Activated naive CD4-positive, alpha-beta T cell treated with anti-CD3 and anti-CD28 coated beads, Interleukin-2, amount 50 U/mL, for 72 hours (primary cell): ENCODE measurements at regions not wholly inside any gene's neighbourhood (a gene's known extent, or its start where the extent isn't known, plus 50 kb on each side); places are given as distances from the start of the nearest gene placed in this dataset.

Experiments
- ATAC-seq, 2 donors: fragments of 150-1000 bp; cut with Tn5 transposase; 2 replicates each; pipeline ENCODE4 v1.10.0; 2021; ENCODE audit warnings: mild to moderate bottlenecking in 2 of 2, moderate library complexity in 2 of 2
- DNase-seq, 2 donors: peaks; one replicate each; pipeline ENCODE4 v3.0.0; 2021 to 2022; ENCODE audit warnings: low spot score in 2 of 2
- H3K27ac Mint-ChIP-seq, 2 donors: one replicate each; pipeline ENCODE4 v1.8.0; 2022; ENCODE audit warnings: mild to moderate bottlenecking in 2 of 2, mixed read lengths in 2 of 2
- H3K36me3 Mint-ChIP-seq, 2 donors: one replicate each; pipeline ENCODE4 v1.8.0; 2022; ENCODE audit warnings: mixed read lengths in 2 of 2
- H3K9me3 Mint-ChIP-seq, 2 donors: one replicate each; pipeline ENCODE4 v1.8.0; 2022; ENCODE audit warnings: mixed read lengths in 2 of 2

DNA sequence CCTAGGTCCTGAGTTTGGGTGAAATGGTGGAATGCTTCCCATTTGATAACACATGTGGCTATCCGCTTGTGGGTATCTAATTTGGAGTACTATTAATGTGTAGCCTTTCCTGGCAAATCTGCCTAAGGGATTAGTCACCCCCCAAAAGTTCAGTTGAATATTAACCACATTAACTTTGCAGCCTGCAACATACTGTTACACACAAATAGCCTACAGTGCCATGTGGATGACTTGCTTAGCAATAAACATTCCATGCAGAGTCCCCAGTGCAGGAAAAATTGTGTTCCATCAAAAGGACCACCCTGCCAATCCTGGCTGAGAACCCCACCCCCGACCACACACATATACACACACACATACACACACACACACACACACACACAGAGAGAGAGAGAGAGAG, 303.3 kb upstream of the ESRRG start:
- DNase-seq (no peak), ATAC-seq (no peak)
- Mint-ChIP-seq H3K36me3 (peaks cover 0 to 6% of the 10 kb centered on the region in 2 donors), H3K9me3 (peaks cover 8 to 17% of the 10 kb centered on the region in 2 donors), H3K27ac (no peak overlapping the region)

DNA sequence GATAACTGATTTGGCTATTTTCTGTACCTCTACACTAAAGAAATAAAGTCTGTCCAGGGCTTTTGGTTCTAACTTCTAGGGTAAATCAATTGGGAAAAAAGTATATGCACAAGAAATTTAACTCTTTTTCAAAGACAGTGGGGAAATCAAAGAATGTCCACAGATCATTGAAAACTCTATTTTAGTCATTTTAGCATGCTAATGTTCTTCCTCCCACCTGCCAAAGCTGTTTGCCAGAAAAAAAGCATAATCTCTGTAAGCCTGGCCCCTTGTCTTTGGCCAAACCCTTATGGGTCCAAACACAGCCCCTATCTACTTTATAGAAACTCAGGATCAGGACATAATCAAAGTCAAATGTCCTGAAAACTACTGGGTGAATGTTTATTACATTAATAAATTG, 302.2 kb upstream of the ESRRG start:
- DNase-seq (no peak), ATAC-seq (no peak)
- Mint-ChIP-seq H3K27ac (no peak overlapping the region), H3K36me3 (peaks cover 0 to 6% of the 10 kb centered on the region in 2 donors), H3K9me3 (peaks cover 11 to 15% of the 10 kb centered on the region in 2 donors)

DNA sequence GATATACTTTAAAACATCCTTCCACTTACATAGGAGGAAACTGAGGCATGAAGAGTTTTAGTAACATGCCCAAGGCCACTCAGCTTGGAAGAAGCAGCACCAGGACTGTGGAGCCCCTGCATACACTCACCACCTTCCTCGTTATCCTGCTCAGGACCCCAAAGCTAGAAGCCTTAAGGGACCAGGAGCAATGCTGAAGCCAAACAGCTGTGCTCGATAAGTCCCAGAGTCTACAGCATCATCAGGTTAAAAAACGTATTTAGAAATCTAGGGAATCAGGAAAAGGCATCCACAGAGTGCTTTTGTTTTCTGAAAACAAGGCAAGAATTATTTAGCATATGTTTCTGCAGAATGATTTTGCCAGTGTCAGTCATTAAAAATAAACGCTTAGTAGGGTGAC, 301.7 kb upstream of the ESRRG start:
- H3K27ac Mint-ChIP-seq: no peak overlapping the region
- peaks cover 7 to 11% of the 10 kb centered on the region in 2 donors for H3K9me3 Mint-ChIP-seq
- ATAC-seq: no peak
- H3K36me3 Mint-ChIP-seq: peaks cover 0 to 6% of the 10 kb centered on the region in 2 donors
- no peak for DNase-seq

DNA sequence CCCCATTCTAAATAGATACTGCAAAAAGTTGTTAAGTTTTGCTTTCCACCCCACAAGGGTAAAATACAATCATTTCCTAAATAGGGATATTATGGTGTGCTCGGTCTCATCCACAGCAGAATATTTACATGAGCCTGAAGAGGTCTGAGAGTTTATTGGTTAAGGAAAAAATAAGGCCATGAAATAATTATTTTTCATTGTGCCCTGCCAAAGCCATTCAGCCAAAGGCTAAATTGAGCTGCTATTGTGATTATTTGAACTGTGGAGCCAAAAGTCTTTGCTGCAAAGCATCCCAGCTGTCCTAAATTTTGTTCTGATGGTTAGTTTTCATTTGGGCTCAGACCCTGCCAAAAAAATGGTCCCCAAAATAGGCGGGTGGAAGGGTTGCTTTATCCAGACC, 298.7 kb upstream of the ESRRG start:
- ATAC-seq (no peak), DNase-seq (no peak)
- peaks cover 0 to 6% of the 10 kb centered on the region in 2 donors for H3K36me3 Mint-ChIP-seq
- no peak overlapping the region for H3K27ac Mint-ChIP-seq
- H3K9me3 Mint-ChIP-seq: peaks cover 14 to 16% of the 10 kb centered on the region in 2 donors

DNA sequence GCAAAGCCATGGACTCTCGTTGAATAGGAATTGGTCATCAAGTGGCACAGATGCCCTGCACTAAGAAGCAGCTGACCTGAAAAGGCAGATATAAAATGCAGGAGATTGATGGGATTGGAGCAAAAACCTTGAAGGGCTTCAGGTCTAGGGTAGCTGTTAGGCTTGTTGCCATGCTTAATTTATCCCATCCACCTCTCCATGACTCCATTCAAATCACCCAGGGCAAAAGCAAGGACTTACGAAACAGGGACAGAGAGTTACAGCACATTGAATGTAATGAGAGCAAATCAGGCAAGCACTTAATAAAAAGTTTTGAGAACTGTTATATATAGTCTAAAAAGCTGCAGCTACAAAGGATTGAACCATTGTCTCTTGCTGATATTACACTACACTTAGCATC, 298.2 kb upstream of the ESRRG start:
- H3K36me3 Mint-ChIP-seq: peaks cover 0 to 6% of the 10 kb centered on the region in 2 donors
- no peak for DNase-seq
- no peak for ATAC-seq
- peaks cover 14 to 18% of the 10 kb centered on the region in 2 donors for H3K9me3 Mint-ChIP-seq
- no peak overlapping the region for H3K27ac Mint-ChIP-seq

DNA sequence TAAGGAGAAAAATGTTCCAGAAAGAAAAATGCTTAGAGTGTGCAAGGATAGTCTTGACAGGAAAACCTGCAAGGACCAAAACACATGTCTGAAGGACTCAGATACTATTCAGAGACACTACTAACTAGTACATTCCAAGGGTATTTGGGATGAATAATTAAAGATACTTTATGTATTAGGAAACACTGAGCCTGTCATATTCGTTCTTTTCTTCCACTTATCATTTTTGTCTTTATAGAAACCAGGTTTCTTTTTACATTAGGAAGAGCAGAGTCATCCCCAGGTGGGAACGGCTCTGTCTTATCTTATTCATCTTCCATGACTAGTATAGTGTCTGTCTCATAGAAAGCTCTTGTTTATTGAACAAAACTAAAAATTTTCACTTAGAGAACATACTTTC, 296.2 kb upstream of the ESRRG start:
- H3K27ac Mint-ChIP-seq: no peak overlapping the region
- no peak for DNase-seq
- H3K36me3 Mint-ChIP-seq: peaks cover 0 to 6% of the 10 kb centered on the region in 2 donors
- ATAC-seq: no peak
- peaks cover 12 to 21% of the 10 kb centered on the region in 2 donors for H3K9me3 Mint-ChIP-seq

DNA sequence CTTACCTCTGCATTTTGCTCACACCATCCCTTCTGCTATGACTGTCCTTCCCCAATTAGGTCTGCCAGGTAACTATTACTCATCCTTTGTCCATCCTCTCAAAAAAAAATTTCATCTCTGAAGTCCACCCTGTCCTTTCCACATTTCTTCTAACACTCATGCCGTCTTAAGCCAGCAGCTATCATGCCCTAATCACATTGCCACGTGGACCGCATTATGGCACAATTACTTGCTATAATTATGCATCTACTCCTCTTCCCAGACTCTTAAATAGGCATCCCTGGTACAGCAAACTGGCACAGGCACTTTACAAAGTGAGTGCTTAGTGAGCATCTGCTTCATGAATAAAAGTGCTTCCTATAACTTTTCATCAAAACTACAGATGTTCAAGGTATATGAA, 295.4 kb upstream of the ESRRG start:
- Mint-ChIP-seq H3K36me3 (peaks cover 0 to 6% of the 10 kb centered on the region in 2 donors), H3K9me3 (peaks cover 10 to 21% of the 10 kb centered on the region in 2 donors), H3K27ac (no peak overlapping the region)
- no peak for DNase-seq
- ATAC-seq: no peak

DNA sequence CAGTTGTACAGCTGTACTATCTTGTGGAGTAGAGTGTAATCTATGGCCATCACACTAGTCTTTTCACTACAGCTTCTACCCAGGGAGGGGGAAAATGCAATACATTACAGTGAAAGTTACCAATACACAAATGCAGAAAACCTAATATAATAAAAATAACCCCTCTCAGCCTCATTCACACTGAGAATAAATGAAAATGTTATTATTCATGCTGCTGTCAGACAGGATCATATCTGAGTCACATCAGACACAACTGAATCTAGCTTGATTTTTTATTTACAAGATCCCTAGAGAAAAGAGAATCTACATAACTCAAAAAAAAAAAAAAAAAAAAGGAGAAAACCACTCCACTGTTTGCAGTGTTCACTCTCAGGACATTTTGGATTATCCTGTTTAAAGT, 293.9 kb upstream of the ESRRG start:
- ATAC-seq (no peak), DNase-seq (no peak)
- H3K36me3 Mint-ChIP-seq: no peaks in the 10 kb centered on the region
- no peak overlapping the region for H3K27ac Mint-ChIP-seq
- H3K9me3 Mint-ChIP-seq: peaks cover 5 to 23% of the 10 kb centered on the region in 2 donors

DNA sequence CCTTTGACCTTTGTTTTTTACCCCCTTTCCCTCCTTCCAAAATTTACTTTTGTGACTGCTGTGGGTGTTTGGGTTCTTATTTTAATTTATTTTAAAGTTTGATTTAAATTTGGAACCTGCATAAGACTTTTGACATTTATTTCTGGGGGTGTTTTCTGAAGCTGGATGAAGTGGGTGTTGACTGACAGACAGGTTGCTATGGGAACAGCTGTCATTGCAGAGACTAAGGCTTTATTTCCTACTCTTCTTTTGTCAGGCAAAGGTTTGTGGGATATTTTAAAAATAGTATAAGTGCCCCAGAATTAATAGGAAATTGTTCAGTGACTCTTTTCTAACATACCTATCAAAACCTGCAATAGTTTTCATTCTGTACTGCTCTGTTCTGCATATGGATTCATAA, 290.8 kb upstream of the ESRRG start:
- ATAC-seq: no peak
- Mint-ChIP-seq H3K9me3 (peaks cover 5 to 24% of the 10 kb centered on the region in 2 donors), H3K27ac (no peak overlapping the region), H3K36me3 (peaks cover 0 to 5% of the 10 kb centered on the region in 2 donors)
- DNase-seq: no peak

DNA sequence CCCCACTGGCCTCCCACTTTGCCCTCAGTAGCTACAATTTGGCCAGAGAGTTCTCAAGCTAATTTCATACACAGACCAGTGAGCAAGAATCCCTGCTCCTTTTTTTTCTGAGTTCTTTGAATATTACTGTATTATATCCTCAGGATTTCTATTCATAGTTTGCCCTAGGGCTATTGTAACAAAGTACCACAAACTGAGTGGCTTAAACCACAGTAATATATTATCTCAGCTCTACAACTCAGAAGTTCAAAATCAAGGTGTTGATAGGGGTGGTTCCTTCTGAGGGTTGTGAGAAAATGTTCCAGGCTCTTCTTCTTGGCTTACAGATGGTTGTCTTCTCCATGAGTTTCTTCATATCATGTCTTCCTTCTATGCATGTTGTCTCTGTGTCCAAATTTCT, 289.4 kb upstream of the ESRRG start:
- ATAC-seq: no peak
- peaks cover 2 to 16% of the 10 kb centered on the region in 2 donors for H3K9me3 Mint-ChIP-seq
- DNase-seq: no peak
- H3K36me3 Mint-ChIP-seq: peaks cover 0 to 5% of the 10 kb centered on the region in 2 donors
- H3K27ac Mint-ChIP-seq: no peak overlapping the region

DNA sequence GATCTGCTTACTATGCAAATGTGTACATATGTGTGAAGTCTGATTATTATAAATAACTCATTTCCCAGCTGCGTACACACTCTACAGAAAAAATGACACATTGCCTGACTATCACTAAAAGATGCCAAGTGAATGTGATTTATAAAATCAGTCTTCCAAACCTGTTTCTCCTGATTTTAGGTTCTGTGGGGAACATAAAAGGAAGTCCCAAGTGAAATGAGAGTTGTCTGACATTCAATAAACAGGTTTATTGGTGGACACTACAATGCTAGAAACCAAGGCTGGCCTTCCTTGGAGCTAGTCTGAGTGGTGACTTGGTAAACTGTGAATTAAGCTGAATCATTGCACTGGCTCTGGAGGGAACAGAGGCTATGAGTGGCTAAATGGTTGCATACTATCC, 287.9 kb upstream of the ESRRG start:
- H3K36me3 Mint-ChIP-seq: peaks cover 0 to 5% of the 10 kb centered on the region in 2 donors
- no peak for DNase-seq
- no peak overlapping the region for H3K27ac Mint-ChIP-seq
- peaks cover 4 to 14% of the 10 kb centered on the region in 2 donors for H3K9me3 Mint-ChIP-seq
- no peak for ATAC-seq

DNA sequence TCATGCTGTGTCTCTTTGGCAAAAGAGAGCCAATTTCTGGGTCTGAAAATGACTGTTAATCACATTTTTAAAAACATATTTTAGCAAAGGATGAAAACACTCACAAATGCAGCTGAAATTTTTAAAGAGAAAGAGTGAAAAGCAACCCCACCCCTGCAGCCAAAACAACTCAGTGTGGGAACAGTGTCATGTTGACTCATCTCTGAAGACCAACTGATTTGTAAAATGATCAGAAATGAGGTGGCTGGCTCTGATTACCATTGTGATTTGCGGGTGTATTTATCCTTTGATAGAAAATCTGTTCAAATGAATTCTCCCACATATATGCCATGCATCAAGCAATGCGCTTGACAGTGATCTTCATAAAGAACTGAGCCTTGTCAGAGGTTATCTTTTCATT, 287.0 kb upstream of the ESRRG start:
- DNase-seq (no peak), ATAC-seq (no peak)
- Mint-ChIP-seq H3K27ac (no peak overlapping the region), H3K9me3 (peaks cover 4 to 14% of the 10 kb centered on the region in 2 donors), H3K36me3 (peaks cover 0 to 5% of the 10 kb centered on the region in 2 donors)

DNA sequence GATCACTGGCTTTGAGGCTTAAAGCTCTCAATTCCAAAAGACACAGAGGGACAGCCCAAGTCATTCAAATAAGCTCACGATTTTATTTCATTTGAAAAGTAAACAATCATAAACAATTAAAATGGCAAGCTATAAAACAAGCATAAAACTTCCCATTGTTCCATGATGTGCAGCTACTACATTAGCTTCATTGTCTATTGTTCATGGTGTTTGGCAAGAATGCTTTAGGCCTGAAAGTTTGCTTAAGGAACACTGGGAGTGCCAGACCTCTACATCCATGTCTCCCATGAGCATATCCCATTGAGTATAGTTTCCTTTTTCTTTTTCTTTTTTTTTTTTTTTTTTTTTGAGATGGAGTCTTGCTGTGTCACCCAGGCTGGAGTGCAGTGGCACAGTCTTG, 286.1 kb upstream of the ESRRG start:
- Mint-ChIP-seq H3K36me3 (peaks cover 0 to 5% of the 10 kb centered on the region in 2 donors), H3K9me3 (peaks cover 4 to 14% of the 10 kb centered on the region in 2 donors), H3K27ac (no peak overlapping the region)
- ATAC-seq (no peak), DNase-seq (no peak)

DNA sequence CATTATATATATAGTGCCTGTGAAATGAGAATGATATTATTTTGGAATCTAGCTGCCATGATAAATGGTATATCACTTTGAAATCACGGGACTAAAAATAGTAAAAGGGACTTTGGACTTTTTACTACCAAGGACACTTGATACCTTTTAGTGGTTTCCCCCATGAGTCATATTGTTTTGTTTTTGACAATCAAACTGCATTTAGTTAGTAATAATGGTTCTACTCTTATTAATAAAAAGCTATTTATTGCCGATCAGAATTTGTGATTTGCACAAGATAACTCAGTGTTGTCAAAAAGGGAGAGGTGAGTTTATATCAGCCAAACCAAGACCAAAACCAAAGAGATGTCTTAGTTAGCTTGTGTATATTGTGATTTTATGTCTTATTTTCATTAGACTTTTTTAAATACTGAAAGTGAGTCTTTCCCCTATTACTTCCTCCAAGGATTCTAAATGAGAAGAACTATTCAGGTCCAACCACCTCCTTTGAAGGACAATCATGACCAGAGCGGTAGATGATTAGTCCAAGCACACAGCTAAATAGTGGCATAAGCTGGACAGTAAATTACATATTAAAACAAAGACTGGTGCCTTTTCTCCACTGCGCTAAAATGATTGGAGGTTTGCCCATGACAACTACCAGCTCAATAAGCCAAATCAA, 281.7 kb upstream of the ESRRG start:
- DNase-seq: no peak
- Mint-ChIP-seq H3K36me3 (no peaks in the 10 kb centered on the region), H3K9me3 (peaks cover 3 to 4% of the 10 kb centered on the region in 2 donors), H3K27ac (no peak overlapping the region)
- ATAC-seq: no peak

DNA sequence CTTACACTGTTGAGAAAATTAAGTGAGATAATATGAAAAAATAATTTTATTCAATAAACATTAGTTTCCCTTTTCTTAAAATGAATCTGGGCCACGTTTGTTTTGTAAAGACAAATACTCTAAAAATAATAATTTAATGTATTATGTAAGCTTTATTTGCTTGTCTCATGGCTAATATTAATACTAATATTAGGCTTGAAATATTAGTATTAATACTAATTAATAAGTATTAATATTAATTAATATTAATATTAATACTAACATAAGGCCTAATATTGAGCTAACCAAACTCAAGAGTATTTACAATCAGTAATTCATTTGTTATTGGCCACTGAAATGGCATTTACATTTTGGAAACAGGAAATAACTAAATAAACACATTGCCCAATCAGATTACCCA, 280.1 kb upstream of the ESRRG start:
- no peak for ATAC-seq
- no peak overlapping the region for H3K27ac Mint-ChIP-seq

DNA sequence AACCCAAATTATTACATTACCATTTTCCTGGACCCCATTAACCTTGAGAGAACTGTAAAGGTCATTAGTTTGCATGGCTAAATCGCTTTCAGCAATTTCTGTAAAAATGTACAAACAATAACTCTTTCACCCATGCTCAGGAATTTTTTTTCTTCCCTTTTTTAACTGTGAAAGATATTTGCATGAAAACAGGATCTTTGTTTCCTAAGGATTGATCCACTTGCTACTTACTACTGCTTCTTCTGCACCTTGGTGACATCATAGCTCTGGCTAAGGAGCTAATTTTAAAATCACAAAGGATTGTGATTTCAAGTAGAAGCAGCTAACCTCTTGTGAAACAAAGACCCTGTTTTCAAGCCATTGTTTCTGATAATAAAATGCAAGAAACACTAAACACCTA, 274.6 kb upstream of the ESRRG start:
- DNase-seq (no peak), ATAC-seq (no peak)
- Mint-ChIP-seq H3K36me3 (no peaks in the 10 kb centered on the region), H3K9me3 (peaks cover 6 to 15% of the 10 kb centered on the region in 2 donors), H3K27ac (no peak overlapping the region)

More for the DNA sequence above, 280.1 kb upstream of the ESRRG start:
- no peak for DNase-seq
- H3K9me3 Mint-ChIP-seq: peaks cover 3 to 4% of the 10 kb centered on the region in 2 donors
- H3K36me3 Mint-ChIP-seq: no peaks in the 10 kb centered on the region

DNA sequence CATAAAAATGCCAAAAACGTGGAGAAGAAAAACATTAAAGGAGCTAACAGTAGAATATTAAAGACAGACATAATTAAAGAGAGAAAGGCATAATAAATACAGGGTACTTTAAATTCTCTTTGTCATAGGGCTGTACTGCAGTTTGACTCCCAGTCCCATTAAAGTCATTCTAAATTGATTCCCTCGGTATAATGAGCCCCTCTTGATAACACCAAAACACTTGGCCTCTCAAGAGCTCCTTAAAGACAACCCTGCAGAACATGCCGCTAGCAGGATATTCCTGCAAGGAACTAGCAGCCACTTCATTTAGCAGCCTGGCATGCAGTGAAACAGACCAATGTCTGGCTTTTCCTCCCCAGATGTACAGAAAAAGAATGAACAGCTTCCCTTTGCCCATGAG, 273.8 kb upstream of the ESRRG start:
- peaks cover 8 to 17% of the 10 kb centered on the region in 2 donors for H3K9me3 Mint-ChIP-seq
- no peak for ATAC-seq

DNA sequence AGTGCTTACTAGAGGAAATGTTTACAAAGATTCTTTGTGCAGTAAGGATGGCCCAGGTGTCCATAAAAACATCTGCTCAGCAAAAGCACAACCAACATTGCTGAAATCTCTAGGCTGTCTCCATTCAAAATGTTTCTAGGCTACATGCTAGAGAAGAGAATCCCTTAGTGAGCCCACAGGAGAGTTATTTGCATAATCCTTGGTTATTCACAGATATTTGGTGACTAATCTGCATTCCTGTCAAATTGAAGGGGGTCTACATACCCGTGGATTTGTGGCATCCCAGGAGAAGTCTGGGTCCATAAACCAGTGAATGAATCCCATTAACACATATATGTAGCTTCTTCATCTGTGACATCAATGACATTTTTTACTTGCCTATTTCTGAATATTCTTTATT, 261.3 kb upstream of the ESRRG start:
- ATAC-seq (no peak), DNase-seq (no peak)
- H3K36me3 Mint-ChIP-seq: no peaks in the 10 kb centered on the region

More for the DNA sequence above, 273.8 kb upstream of the ESRRG start:
- no peak for DNase-seq
- Mint-ChIP-seq H3K27ac (no peak overlapping the region), H3K36me3 (no peaks in the 10 kb centered on the region)

More for the DNA sequence above, 261.3 kb upstream of the ESRRG start:
- Mint-ChIP-seq H3K27ac (no peak overlapping the region), H3K9me3 (peaks cover 9 to 16% of the 10 kb centered on the region in 2 donors)
